Mesenchymal stem cell (in vitro differentiated cells and primary cell): ENCODE measurements at regions not wholly inside any gene's neighbourhood (a gene's known extent, or its start where the extent isn't known, plus 50 kb on each side); places are given as distances from the start of the nearest gene placed in this dataset.

Experiments
- DNase-seq: peaks from one replicate; pipeline ENCODE4 v3.0.0-alpha.2; 2013
- H2AFZ ChIP-seq: one replicate; pipeline ENCODE4 v1.6.1; 2013; ENCODE audit warnings: low read depth, mild to moderate bottlenecking, control low read depth, inconsistent platforms, low read length, moderate library complexity
- H2AK5ac ChIP-seq: 2 replicates; pipeline ENCODE4 v1.6.1; 2013; ENCODE audit warnings: low read length, moderate library complexity, mild to moderate bottlenecking, inconsistent platforms; ENCODE audit not compliant: severe bottlenecking
- H2BK120ac ChIP-seq: one replicate; pipeline ENCODE4 v1.6.1; 2013; ENCODE audit warnings: low read depth, mild to moderate bottlenecking, inconsistent platforms, low read length, moderate library complexity
- H2BK12ac ChIP-seq, 2 experiments: one replicate each; pipeline ENCODE4 v1.6.1; 2013; ENCODE audit warnings: inconsistent platforms in 2 of 2, low read length in 2 of 2, mild to moderate bottlenecking in 2 of 2, moderate library complexity in 2 of 2, control low read depth in 1 of 2
- H2BK15ac ChIP-seq: one replicate; pipeline ENCODE4 v1.6.1; 2013; ENCODE audit warnings: mild to moderate bottlenecking, low read depth, inconsistent platforms; ENCODE audit not compliant: poor library complexity, severe bottlenecking
- H2BK5ac ChIP-seq: 2 replicates; pipeline ENCODE4 v1.6.1; 2013; ENCODE audit warnings: low read depth, mild to moderate bottlenecking, low read length, control low read depth, inconsistent platforms; ENCODE audit not compliant: poor library complexity, severe bottlenecking
- H3K14ac ChIP-seq, 2 experiments: one replicate each; pipeline ENCODE4 v1.6.1; 2013; ENCODE audit warnings: inconsistent platforms in 2 of 2, low read length in 2 of 2, control low read depth in 1 of 2, mild to moderate bottlenecking in 1 of 2, moderate library complexity in 1 of 2
- H3K18ac ChIP-seq, 2 experiments: one replicate each; pipeline ENCODE4 v1.6.1; 2013; ENCODE audit warnings: inconsistent platforms in 2 of 2, low read length in 2 of 2, control low read depth in 1 of 2, low read depth in 1 of 2, mild to moderate bottlenecking in 1 of 2
- H3K23ac ChIP-seq, 2 experiments: one replicate each; pipeline ENCODE4 v1.6.1; 2013; ENCODE audit warnings: inconsistent platforms in 2 of 2, low read length in 2 of 2, mild to moderate bottlenecking in 2 of 2, moderate library complexity in 2 of 2, control low read depth in 1 of 2
- H3K27ac ChIP-seq: 2 replicates; pipeline ENCODE4 v1.5.1; 2013; ENCODE audit warnings: mild to moderate bottlenecking, moderate library complexity, low read length, control low read depth, inconsistent platforms; ENCODE audit not compliant: poor library complexity, severe bottlenecking
- H3K27me3 ChIP-seq, 2 experiments: 2 replicates each; pipeline versions ENCODE4 v1.6.1 to v1.7.0; 2013; ENCODE audit warnings: low read length in 2 of 2, mild to moderate bottlenecking in 2 of 2, moderate library complexity in 2 of 2, control low read depth in 1 of 2, inconsistent platforms in 1 of 2; ENCODE audit not compliant: control insufficient read depth in 1 of 2, insufficient read depth in 1 of 2
- H3K36me3 ChIP-seq, 2 experiments: 2 replicates each; pipeline versions ENCODE4 v1.6.1 to v1.7.0; 2013; ENCODE audit warnings: low read length in 2 of 2, control low read depth in 1 of 2, inconsistent platforms in 1 of 2, low read depth in 1 of 2, mild to moderate bottlenecking in 1 of 2; ENCODE audit not compliant: insufficient read depth in 2 of 2, control insufficient read depth in 1 of 2
- H3K4ac ChIP-seq, 2 experiments: one replicate each; pipeline ENCODE4 v1.6.1; 2013; ENCODE audit warnings: inconsistent platforms in 2 of 2, low read length in 2 of 2, mild to moderate bottlenecking in 2 of 2, moderate library complexity in 2 of 2, control low read depth in 1 of 2, low read depth in 1 of 2
- H3K4me1 ChIP-seq: 2 replicates; pipeline ENCODE4 v1.6.1; 2013; ENCODE audit warnings: low read depth, low read length, control low read depth; ENCODE audit not compliant: control insufficient read depth, insufficient read depth
- H3K4me2 ChIP-seq: 2 replicates; pipeline ENCODE4 v1.6.1; 2013; ENCODE audit warnings: low read length, mild to moderate bottlenecking, inconsistent platforms; ENCODE audit not compliant: poor library complexity, severe bottlenecking
- H3K4me3 ChIP-seq, 2 experiments: 2 replicates each; pipeline versions ENCODE4 v1.5.1 to v1.7.0; 2013; ENCODE audit warnings: low read length in 2 of 2, mild to moderate bottlenecking in 2 of 2, control low read depth in 1 of 2, low read depth in 1 of 2; ENCODE audit not compliant: insufficient read depth in 1 of 2
- H3K79me1 ChIP-seq: replicated peaks from 2 replicates; pipeline ENCODE4 v1.6.1; 2013; ENCODE audit warnings: mild to moderate bottlenecking, control low read depth, low read length, inconsistent platforms; ENCODE audit not compliant: poor library complexity, severe bottlenecking
- H3K9ac ChIP-seq: 2 replicates; pipeline ENCODE4 v1.7.0; 2013; ENCODE audit warnings: mild to moderate bottlenecking, low read length, moderate library complexity
- H3K9me3 ChIP-seq: 2 replicates; pipeline ENCODE4 v1.7.0; 2013; ENCODE audit warnings: mild to moderate bottlenecking, low read length; ENCODE audit not compliant: control insufficient read depth
- H4K8ac ChIP-seq: one replicate; pipeline ENCODE4 v1.6.1; 2013; ENCODE audit warnings: inconsistent platforms, mild to moderate bottlenecking, low read length, moderate library complexity
- H4K91ac ChIP-seq: one replicate; pipeline ENCODE4 v1.6.1; 2013; ENCODE audit warnings: mild to moderate bottlenecking, low read length, inconsistent platforms
- WGBS: methylation state at CpG from one replicate; pipeline ENCODE4 v1.1.7; 2013; ENCODE audit warnings: mixed read lengths; 5-methylcytosine and 5-hydroxymethylcytosine counted together

- Histone ChIP-seq H4K91ac (no peak overlapping the region), H3K4me3 (no peak overlapping the region), H3K79me1 (no peaks in the 10 kb centered on the region), H3K14ac (no peak overlapping the region), H2AFZ (no peak overlapping the region), H3K4ac (no peak overlapping the region), H3K23ac (no peak overlapping the region), H3K36me3 (no peaks in the 10 kb centered on the region), H2BK5ac (no peak overlapping the region), H3K9ac (no peak overlapping the region), H2BK15ac (no peak overlapping the region), H3K18ac (no peak overlapping the region), H2BK12ac (no peak overlapping the region), H2BK120ac (no peak overlapping the region), H3K4me2 (no peak overlapping the region), H3K4me1 (peaks cover 3% of the 10 kb centered on the region), H3K27me3 (no peaks in the 10 kb centered on the region), H2AK5ac (peak overlapping the region; percentile 8), H4K8ac (no peak overlapping the region), H3K9me3 (no peaks in the 10 kb centered on the region), H3K27ac (no peak overlapping the region)
- DNase-seq: no peak
- WGBS: 93% methylated on average over 4 of the region's 4 CpGs
These were observed 97.2 kb upstream of the SLC44A1 start for GRCh38 chr9:105147110-105147871.

GRCh38 chr9:105148328-105149006 lies 96.0 kb upstream of the SLC44A1 start:
- Histone ChIP-seq H3K9ac (no peak overlapping the region), H3K36me3 (no peaks in the 10 kb centered on the region), H3K23ac (no peak overlapping the region), H2BK120ac (no peak overlapping the region), H3K14ac (peak overlapping the region in 1 of 2 experiments; percentile 53), H2BK5ac (no peak overlapping the region), H2BK15ac (no peak overlapping the region), H3K27me3 (no peaks in the 10 kb centered on the region), H3K4me3 (no peak overlapping the region), H3K27ac (no peak overlapping the region), H2BK12ac (peak overlapping the region; percentile 29 to 49), H4K8ac (no peak overlapping the region), H3K79me1 (no peaks in the 10 kb centered on the region), H2AFZ (no peak overlapping the region), H2AK5ac (peak overlapping the region; percentile 54), H4K91ac (no peak overlapping the region), H3K4me1 (peaks cover 3% of the 10 kb centered on the region), H3K9me3 (no peaks in the 10 kb centered on the region), H3K4me2 (no peak overlapping the region), H3K18ac (peak overlapping the region in 1 of 2 experiments; percentile 67), H3K4ac (no peak overlapping the region)
- WGBS: 39% methylated on average over 1 of the region's 1 CpG
- DNase-seq: no peak

- Histone ChIP-seq H2AFZ (no peak overlapping the region), H3K4ac (no peak overlapping the region), H3K79me1 (no peaks in the 10 kb centered on the region), H3K9ac (no peak overlapping the region), H2BK120ac (no peak overlapping the region), H2BK12ac (no peak overlapping the region), H3K27me3 (no peaks in the 10 kb centered on the region), H4K8ac (no peak overlapping the region), H3K14ac (no peak overlapping the region), H3K27ac (peak overlapping the region; percentile 86), H2AK5ac (no peak overlapping the region), H3K18ac (peak overlapping the region in 1 of 2 experiments; percentile 9), H2BK5ac (no peak overlapping the region), H4K91ac (no peak overlapping the region), H3K4me3 (no peak overlapping the region), H3K36me3 (no peaks in the 10 kb centered on the region), H3K23ac (no peak overlapping the region), H3K9me3 (no peaks in the 10 kb centered on the region), H3K4me2 (no peak overlapping the region), H3K4me1 (peaks cover 6% of the 10 kb centered on the region), H2BK15ac (no peak overlapping the region)
- peak; percentile 51 for DNase-seq
- 50% methylated on average over 2 of the region's 2 CpGs for WGBS
These were observed 93.3 kb upstream of the SLC44A1 start for GRCh38 chr9:105150991-105151685.

GRCh38 chr9:105151686-105151995 lies 92.8 kb upstream of the SLC44A1 start:
- no peak overlapping the region for H2BK15ac ChIP-seq
- no peak overlapping the region for H3K4ac ChIP-seq
- no peak overlapping the region for H3K9ac ChIP-seq
- H3K27me3 ChIP-seq: no peaks in the 10 kb centered on the region
- H3K23ac ChIP-seq: no peak overlapping the region
- no peaks in the 10 kb centered on the region for H3K79me1 ChIP-seq
- no peak overlapping the region for H3K4me2 ChIP-seq
- no peak overlapping the region for H3K14ac ChIP-seq
- no CpG with 5 or more reads among the region's 3 CpGs for WGBS
- H4K91ac ChIP-seq: no peak overlapping the region
- peak overlapping the region in 1 of 2 experiments; percentile 9 for H3K18ac ChIP-seq
- H2AFZ ChIP-seq: no peak overlapping the region
- peak overlapping the region; percentile 86 for H3K27ac ChIP-seq
- H4K8ac ChIP-seq: no peak overlapping the region
- H2BK12ac ChIP-seq: no peak overlapping the region
- H2BK120ac ChIP-seq: no peak overlapping the region
- no peak for DNase-seq
- H3K4me1 ChIP-seq: peaks cover 6% of the 10 kb centered on the region
- H2BK5ac ChIP-seq: no peak overlapping the region
- no peaks in the 10 kb centered on the region for H3K9me3 ChIP-seq
- H2AK5ac ChIP-seq: no peak overlapping the region
- no peak overlapping the region for H3K4me3 ChIP-seq
- H3K36me3 ChIP-seq: no peaks in the 10 kb centered on the region
